HG03135 (cell line): ENCODE measurements at regions not wholly inside any gene's neighbourhood (a gene's known extent, or its start where the extent isn't known, plus 50 kb on each side); places are given as distances from the start of the nearest gene placed in this dataset.
"Not testable (repeated sequence)": the region's sequence is repeated elsewhere in the genome, so short reads cannot be mapped to it uniquely, and the experiment has no call there.

Source experiments
- ATAC-seq: cut with Tn5 transposase; IDR thresholded peaks from one replicate; pipeline ENCODE4 v1.9.1; 2021; ENCODE audit warnings: mild to moderate bottlenecking, moderate library complexity; ENCODE audit not compliant: unreplicated experiment

DNA sequence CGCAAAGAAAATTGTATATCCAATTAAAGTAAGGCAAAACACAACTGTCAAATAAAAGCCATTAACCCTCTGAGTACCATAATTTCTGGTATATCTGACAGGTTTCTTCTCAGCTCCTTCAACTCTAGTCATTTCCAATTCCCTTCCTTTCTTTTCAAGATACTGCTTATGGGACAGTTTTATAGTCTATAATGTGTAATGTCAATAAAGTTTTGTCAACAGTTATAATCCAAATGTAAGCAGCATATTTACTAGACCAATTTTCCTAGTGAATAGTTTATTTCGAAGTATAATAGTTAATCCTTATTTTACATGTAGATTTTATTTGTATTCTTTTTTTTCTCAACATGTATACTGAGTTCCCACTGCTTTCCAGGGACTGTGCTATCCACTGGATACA, 1081.8 kb downstream of the EPHA7 start:
- ATAC-seq = no peak

DNA sequence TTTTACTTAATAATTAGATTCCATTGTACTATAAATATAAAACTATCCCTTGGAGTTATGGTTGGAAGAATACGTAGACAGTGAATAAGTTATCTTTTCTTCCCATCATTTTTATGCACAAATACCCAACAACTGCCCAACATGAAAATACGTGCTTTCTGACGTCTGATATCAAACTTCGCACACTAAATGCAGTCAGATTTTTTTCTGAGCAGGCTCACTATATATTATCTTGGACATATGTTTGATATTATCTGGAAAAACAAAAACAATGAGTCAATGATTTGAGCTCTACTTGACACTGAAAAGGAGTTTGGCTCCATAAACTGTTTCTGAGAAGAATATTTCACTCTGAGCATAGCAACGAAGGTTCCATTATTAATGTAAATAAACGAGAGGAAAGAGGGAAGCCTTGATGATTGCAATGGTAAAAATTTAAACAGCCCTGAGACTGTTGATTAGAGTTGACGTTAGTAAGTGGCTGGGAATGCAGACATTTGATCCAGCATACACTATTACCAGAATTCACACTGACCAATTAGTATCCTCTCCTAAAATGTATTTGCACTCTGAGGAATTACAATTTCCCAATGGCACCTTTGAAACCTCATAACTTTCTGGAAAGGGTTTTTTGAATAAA, 1090.0 kb downstream of the EPHA7 start:
- ATAC-seq = no peak

DNA sequence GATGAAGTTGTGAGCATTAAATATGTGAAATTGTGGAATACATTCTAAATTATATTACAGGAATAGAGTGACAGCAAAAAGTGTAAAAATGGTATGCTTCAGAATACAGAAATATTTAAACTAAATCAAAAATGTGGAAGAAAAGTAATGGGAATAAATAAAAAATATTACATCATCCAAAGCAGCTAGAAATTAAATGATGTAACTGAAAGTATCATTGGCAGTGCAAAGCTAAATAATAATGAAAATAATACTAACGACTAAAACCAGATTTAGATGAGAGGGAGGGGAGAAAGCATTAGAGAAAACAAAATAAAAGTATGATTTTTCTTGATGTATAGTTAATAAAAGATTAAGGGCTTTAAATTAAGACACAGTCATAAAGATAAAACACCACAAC, 1104.0 kb downstream of the EPHA7 start:
- no peak for ATAC-seq

DNA sequence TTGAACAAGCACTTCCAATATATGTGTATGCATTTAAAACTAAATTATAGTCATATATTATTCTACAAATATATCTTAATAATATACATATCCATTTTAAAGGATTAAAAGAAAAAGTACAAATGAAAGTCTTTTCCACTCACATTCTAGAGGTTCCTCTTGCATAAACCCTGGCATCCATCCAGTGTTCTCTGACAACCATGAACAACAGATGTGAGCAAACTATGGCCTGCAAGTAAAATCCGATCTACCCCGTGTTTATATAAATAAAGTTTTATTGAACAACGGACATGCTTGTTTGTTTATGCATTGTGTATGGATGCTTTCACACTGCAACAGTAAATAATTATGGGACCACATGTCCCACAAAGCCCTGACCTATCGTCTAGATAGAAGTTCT, 1122.3 kb downstream of the EPHA7 start:
- ATAC-seq = no peak

DNA sequence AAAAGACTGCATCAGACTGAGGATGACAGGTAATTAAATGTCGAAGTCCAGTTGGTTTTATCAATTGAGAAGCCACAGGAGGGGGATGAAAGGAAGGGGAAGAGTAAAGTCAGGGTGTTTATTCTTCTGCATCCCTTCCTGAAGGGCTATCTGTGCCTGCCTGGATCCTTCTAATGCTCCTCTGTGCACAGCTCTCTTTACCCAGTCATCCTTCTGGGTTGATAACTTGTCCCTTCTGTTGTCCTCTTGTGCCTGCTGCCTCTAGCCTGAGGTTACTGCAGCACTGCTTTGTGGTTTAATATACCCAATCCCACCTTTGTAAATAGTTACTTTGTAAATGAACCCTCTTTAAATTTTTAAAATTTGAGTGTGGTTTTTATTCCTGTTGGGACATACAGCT, 1127.3 kb downstream of the EPHA7 start:
- ATAC-seq = no peak

DNA sequence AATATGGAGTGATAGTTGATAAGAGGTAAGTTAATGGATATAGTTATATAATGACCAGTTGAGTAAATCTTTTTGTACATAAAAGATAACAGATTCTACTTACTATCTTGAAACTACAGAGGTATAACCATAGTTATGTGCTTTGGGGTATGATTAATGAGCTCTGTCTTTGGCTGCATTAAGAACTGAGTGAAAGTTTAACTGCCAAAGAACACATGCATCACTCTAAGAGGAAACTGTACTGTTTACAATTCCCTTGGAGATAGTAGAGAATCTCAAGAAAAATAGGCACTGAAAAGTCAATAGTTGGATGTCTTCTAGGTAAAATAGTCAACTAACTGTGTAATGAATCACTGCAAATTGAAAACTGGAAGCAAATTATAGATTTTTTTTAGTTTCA, 1129.5 kb downstream of the EPHA7 start:
- no peak for ATAC-seq

DNA sequence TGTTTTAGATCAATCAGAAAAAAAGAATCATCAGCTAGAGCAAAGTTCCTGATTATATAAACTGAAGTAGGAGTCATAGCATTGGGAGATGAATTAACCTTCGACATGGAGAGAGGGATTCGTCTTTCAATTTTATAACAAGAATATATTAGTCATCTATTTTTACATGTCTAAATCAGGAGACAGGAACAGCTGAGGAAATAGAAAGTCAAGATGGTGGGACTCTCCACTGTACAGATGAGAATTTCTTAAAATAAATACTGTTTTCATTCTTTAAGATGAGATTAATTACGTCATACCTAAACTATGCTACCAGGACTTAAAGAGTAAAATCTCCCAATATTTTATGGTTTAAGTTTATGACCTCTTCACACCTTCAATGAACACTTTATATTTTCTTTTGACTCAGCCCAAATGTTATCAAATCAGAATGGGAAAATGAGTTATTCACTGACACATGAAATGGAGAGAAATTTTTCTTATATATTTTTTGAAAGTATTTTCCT, 1137.7 kb downstream of the EPHA7 start:
- ATAC-seq = no peak

DNA sequence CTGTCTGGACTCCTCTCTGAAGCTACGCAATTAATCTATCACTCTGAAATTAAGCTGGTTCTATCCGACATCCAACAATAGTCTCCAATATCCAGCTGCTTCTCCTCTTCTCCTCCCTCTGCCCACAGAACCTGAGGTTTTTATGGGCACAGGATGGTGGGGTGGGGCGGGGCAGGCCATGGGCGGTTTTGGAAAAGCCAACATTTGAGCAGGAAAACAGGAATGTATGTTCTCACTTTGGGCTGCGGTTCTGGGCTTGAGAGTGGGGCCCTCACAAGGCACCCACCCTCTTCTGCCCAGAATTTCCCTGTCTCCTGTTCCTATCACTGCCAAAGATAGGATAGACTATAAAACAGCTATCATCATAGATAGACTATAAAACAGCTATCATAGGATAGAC, 1144.2 kb downstream of the EPHA7 start:
- ATAC-seq = no peak

DNA sequence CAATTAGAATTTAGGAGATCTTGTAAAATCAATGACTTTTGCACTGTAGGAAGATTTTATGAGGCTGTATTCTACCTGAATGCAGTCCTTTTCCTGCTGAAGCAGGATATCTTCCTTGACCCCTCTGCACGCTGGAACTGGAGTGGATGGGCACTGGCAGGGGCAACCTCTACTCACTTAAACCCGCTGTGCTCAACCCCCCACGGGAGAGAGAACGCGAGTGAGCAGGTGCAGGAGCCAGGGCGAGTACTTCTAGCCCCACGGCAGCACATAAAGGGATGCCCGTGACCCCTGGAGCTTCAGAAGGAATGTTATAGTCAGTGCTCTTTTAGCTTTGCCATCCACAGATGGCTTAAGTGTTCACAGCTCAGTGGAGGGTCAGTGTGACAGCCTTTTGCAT, 1144.8 kb downstream of the EPHA7 start:
- ATAC-seq = no peak

DNA sequence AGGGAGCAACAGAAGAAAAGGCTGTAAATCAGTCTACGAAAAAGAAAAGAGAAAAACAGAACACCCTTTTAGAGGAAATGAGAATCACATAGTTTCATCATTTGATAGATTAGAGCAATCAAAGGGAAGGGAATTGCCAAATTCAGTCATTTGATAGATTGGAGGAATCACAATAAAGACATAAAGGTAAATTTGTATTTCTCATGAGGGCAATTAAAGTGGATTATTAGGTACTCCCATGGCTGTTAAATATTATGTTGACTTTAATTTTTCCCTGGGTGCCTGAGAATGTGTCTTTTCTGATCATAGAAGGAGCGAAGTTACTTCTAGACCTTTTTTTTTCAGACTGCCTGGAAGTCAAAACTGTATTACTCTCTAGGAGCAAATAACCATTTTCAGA, 1145.7 kb downstream of the EPHA7 start:
- ATAC-seq = no peak

DNA sequence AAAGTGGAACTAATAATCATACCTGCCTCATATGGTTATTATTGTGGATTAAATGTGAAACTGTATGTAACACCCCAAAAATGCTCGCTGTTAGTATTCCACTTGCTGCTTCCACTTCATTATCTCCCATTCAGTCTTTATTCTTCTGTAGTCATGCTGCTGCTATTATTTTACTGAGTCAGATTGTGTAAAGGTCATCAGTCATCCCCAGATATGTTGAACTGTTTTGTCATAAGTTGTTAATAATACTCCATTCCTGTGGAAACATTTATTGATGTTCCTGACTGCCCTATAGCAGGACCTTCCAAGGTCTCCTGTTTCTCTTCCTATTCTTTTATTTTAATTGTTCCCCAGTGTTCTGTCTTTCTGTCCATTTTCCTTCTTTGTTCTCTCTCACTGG, 1148.3 kb downstream of the EPHA7 start:
- ATAC-seq = no peak

DNA sequence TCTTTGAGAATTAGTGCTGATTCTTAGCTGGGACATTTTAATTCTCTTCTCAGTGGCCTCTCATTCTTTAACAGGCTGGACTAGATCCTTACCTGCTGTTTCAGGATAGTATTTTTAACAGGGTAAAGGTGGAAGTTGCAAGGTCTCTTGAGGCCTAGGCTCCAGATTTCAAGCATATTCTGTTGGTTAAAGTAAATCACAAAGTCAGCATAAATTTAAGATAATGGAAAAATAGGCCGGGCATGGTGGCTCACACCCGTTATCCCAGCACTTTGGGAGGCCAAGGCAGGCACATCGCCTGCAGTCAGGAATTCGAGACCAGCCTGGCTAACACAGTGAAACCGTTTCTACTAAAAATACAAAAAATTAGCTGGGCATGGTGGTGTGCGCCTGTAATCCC, 1149.0 kb downstream of the EPHA7 start:
- no peak for ATAC-seq

DNA sequence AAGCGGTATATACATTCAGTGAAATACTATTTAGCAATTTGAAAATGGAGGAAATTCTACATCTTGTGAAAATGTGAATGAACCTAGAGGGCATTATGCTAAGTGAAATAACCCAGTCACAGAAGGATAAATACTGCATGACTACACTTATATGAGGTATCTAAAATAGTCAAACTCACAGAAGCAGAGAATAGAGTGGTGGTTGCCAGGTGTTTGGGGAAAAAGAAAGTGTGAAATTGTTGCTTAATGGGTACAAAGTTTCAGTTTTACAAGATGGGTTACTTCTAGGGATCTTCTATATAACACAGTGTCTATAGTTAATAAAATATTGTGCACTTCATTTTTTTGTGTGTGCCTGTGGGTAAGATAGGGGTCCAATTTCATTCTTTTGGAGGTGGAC, 1152.0 kb downstream of the EPHA7 start:
- no peak for ATAC-seq

DNA sequence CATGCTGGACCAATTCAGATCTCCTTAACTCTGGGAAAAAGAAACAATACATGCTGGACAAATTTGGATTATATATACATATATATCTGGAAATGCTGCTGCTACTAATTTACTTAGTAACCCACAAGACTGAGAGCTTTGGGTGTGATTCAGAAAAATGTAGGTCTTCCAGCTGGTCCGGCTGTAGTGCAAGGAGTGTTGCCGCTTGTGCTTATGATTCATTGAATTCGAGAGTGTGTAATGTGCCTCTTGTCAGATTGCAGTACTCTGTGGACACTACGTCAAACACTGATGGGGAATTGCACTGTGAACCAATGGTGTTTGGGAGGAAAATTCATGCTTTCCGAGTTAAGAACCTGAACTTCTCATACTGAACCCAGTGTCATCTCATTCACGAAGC, 1155.5 kb downstream of the EPHA7 start:
- no peak for ATAC-seq

DNA sequence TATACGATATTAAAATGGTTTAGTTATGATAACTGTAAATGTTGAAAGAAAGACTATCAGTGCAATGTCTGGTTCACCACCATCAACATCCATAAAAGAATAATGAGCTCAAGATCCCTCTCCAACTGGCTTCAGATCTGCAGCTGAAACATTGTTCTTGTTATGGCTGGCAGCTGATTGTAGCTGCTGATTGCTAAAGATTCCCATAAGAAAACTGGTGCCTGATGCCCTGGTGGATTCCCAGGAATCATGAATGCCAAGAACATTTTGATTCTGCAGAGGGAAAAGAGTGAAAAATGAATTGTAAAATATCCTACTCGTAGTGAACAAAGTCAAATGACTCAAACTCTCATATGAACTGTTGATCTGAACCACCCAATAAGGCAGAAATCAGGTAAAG, 1160.2 kb downstream of the EPHA7 start:
- no peak for ATAC-seq

DNA sequence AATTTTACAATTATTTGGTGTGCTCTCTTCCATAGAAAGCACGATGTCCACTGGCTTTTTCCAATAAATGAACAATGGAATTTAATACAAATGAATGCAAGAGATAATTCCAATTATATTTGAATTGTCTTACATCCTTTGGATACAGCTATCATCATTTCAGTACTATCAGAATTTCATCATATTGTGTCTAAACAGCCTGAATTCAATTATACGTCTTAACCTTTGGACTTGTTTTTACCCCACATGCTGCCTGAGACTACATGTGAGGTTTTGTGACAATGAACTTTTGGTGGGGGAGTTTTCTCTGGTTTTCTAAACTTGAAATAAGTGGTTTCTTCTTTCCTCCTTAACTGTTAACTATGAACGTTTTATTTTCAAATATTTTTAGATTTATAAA, 1176.0 kb downstream of the EPHA7 start:
- ATAC-seq = no peak

DNA sequence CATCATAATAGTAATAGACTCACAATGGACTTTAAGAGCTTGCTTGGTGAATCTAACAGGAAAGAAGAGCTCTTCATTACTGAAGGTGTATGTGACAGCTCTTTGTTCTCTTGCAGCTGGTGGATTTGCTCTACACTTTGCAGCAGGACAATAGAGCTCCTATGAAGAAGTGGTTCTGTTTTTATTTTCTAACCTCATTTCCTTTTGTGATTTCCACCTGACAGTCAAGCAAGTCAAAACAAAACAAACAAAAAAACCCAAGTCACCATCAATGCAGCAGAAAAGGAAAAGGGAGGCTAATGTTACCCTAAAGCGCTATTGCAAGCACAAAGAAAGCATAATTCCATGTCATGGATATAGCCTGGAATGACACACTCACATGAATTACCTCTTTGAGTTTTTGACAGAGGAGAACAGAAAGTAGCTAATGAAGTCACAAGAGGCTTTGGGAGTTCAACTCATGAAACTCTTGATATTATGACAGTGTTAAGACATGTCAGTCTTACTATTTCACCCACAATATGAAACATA, 1188.1 kb downstream of the EPHA7 start:
- no peak for ATAC-seq

DNA sequence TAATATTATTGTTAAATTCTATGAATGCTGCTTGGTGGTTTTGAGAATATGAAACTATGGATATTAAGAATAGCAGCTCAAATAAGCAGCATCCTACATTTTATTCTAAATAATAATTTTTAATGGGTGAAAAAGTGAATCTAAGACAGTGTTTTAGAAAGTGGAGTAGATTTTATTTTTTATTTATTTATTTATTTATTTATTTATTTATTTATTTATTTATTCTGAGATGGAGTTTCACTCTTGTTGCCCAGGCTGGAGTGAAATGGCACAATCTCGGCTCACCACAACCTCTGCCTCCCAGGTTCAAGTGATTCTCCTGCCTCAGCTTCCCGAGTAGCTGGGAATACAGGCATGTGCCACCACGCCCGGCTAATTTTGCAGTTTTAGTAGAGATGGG, 1199.4 kb downstream of the EPHA7 start:
- not testable (repeated sequence) for ATAC-seq

DNA sequence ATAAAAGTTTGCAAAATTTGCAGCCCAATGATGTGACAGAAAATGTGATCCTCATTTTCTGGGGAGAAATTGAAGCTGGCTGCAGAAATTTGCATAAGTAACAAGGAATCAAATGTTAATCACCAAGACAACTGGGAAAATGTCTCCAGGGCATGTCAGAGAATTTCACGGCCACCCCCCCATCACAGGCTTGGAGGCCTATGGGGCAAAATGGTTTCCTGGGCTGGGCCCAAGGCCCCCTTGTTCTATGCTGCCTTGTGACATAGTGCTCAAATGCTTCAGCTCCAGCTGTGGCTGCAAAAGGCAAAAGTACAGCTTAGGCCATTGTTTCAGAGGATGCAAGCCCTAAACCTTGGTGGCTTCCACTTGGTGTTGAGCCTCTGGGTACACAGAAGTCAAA, 1202.6 kb downstream of the EPHA7 start:
- no peak for ATAC-seq

DNA sequence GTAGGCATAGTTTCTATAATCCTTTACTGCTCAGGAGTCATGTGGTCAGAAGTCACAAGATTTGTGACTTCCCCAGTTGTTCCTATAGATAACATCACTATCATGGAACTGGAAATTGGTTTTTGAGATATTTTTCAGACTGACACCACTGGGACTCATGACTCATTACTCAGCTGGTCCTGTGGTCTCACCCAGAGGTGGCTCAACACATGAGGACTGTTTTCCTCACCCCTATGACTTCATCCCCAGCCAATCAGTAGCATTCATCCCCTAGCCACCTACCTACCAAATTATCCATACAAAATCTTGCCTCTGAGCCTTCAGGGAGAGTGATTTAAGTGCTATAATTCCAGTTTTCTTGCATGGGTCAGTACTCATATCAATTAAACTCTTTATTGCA, 1217.7 kb downstream of the EPHA7 start:
- ATAC-seq = no peak

DNA sequence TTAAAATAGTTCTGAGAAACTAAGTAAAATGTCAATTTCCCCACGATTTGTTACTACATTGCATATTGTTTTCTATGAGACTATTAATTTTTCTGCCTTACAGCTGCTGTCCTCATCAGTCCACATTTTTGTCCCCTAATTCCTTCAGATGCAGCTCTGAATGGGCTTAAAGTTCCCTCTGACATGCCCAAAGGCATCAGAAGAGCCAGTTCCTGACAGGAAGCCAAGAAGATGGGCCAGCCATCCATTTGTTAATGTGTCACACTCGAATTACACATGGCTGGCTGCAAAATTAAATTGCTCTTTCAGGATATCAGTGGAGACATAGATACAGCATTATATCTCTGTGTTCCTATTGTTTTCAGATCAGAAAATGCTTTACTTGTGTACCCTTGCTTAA, 1223.0 kb downstream of the EPHA7 start:
- no peak for ATAC-seq

DNA sequence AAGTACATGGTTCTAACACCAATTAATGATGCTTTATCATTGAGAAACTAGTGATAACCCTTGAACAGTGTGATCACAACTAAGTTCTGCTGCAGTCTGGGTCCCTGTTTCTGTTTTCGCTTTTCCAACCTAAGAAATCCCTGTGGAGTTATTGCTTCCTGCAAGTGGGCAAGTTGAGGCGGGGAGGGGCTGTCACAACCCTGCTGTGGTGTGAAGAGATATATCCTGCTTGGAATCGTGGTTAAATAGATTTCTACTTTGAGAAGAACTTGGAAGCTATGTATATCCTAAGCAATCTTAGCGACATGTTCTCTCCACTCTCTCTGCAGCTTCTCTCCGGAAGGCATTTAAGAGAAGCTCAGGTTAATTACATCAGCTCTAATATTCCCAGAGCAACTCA, 1223.6 kb downstream of the EPHA7 start:
- no peak for ATAC-seq

DNA sequence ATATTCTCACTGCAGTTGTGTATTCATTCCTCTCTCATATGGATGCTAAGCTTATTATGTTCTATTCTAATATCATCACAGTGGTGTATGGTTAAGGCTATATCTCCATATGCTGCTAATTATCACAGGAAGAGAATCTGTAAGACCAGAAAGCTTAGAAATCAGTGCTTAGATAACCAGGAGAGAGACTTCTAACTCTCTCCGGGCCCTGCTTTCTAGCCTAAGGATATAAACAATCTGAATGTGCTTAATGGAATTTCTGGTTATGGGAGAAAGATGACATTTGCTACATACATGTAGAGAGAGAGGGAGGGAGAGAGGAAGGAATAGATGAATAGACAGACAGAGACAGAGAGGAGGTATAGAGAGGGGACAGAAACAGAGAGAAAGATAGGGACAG, 1231.3 kb downstream of the EPHA7 start:
- no peak for ATAC-seq
